ENCODE measurements at regions not wholly inside any gene's neighbourhood (a gene's known extent, or its start where the extent isn't known, plus 50 kb on each side); places are given as distances from the start of the nearest gene placed in this dataset.
"Not testable (repeated sequence)": the region's sequence is repeated elsewhere in the genome, so short reads cannot be mapped to it uniquely, and the experiment has no call there.

- no peak for DNase-seq (ENCODE audit: low read depth)
These were observed 92.8 kb downstream of the ADCYAP1 start for GRCh38 chr18:997499-997898.

- DNase-seq (ENCODE audit: low read depth): no peak
These were observed 94.3 kb downstream of the ADCYAP1 start for GRCh38 chr18:998936-999335.

GRCh38 chr18:1002653-1003178 is 98.0 kb downstream of the ADCYAP1 start:
- DNase-seq (ENCODE audit: low read depth): peak; percentile 31

- no peak for DNase-seq (ENCODE audit: low read depth)
These were observed 98.8 kb downstream of the ADCYAP1 start for GRCh38 chr18:1003499-1003898.

- no peak for DNase-seq (ENCODE audit: low read depth)
These were observed 101.6 kb downstream of the ADCYAP1 start for GRCh38 chr18:1006304-1006703.

- DNase-seq (ENCODE audit: low read depth): no peak
These were observed 102.3 kb downstream of the ADCYAP1 start for GRCh38 chr18:1006965-1007364.

- DNase-seq (ENCODE audit: low read depth): no peak
These were observed 106.7 kb downstream of the ADCYAP1 start for GRCh38 chr18:1011349-1011748.

- no peak for DNase-seq (ENCODE audit: low read depth)
These were observed 108.1 kb downstream of the ADCYAP1 start for GRCh38 chr18:1012775-1013174.

- no peak for DNase-seq (ENCODE audit: low read depth)
These were observed 109.3 kb downstream of the ADCYAP1 start for GRCh38 chr18:1013951-1014350.

- DNase-seq (ENCODE audit: low read depth): no peak
These were observed 109.8 kb downstream of the ADCYAP1 start for GRCh38 chr18:1014509-1014908.

GRCh38 chr18:1014951-1015624 is 110.4 kb downstream of the ADCYAP1 start:
- DNase-seq (ENCODE audit: low read depth): no peak

- DNase-seq (ENCODE audit: low read depth): no peak
These were observed 111.1 kb downstream of the ADCYAP1 start for GRCh38 chr18:1015777-1016176.

- no peak for DNase-seq (ENCODE audit: low read depth)
These were observed 112.8 kb downstream of the ADCYAP1 start for GRCh38 chr18:1017227-1018058.

- no peak for DNase-seq (ENCODE audit: low read depth)
These were observed 113.6 kb downstream of the ADCYAP1 start for GRCh38 chr18:1018181-1018681.

GRCh38 chr18:1019191-1019590 is 114.5 kb downstream of the ADCYAP1 start:
- DNase-seq (ENCODE audit: low read depth): no peak

- DNase-seq (ENCODE audit: low read depth): no peak
These were observed 116.2 kb downstream of the ADCYAP1 start for GRCh38 chr18:1020731-1021344.

GRCh38 chr18:1026930-1027329 is 122.3 kb downstream of the ADCYAP1 start:
- DNase-seq (ENCODE audit: low read depth): no peak

- DNase-seq (ENCODE audit: low read depth): not testable (repeated sequence)
These were observed 128.4 kb downstream of the ADCYAP1 start for GRCh38 chr18:1033092-1033491.

- no peak for DNase-seq (ENCODE audit: low read depth)
These were observed 130.3 kb downstream of the ADCYAP1 start for GRCh38 chr18:1034971-1035370.

GRCh38 chr18:1036926-1037325 is 132.3 kb downstream of the ADCYAP1 start:
- DNase-seq (ENCODE audit: low read depth): no peak

GRCh38 chr18:1037776-1038175 is 133.1 kb downstream of the ADCYAP1 start:
- DNase-seq (ENCODE audit: low read depth): no peak

GRCh38 chr18:1039421-1039820 is 134.8 kb downstream of the ADCYAP1 start:
- no peak for DNase-seq (ENCODE audit: low read depth)

- not testable (repeated sequence) for DNase-seq (ENCODE audit: low read depth)
These were observed 138.4 kb downstream of the ADCYAP1 start for GRCh38 chr18:1043039-1043438.

All from stromal cell of bone marrow (primary cell).